ENCODE measurements at regions not wholly inside any gene's neighbourhood (a gene's known extent, or its start where the extent isn't known, plus 50 kb on each side); places are given as distances from the start of the nearest gene placed in this dataset.

DNA sequence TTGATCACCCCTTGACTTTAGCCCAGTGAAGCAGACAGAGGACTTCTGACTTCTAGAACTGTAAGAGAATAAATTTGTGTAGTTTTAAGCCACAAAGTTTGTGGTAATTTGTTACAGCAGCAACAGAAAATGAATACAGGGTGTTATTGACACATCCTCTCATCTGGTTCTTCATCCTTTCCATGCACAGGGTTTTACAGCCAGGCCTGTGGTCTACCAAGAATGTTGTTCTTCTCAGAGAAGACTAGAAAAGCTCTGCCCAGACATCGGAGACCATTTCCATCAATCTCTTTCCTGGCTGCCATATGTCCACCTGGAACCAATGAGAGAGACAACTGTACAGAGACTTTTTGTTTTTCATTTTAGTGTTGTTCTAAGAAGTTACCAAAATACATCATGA lies 308.2 kb upstream of the AMIGO2 start (continued):
- TF ChIP-seq, protein P1, sequence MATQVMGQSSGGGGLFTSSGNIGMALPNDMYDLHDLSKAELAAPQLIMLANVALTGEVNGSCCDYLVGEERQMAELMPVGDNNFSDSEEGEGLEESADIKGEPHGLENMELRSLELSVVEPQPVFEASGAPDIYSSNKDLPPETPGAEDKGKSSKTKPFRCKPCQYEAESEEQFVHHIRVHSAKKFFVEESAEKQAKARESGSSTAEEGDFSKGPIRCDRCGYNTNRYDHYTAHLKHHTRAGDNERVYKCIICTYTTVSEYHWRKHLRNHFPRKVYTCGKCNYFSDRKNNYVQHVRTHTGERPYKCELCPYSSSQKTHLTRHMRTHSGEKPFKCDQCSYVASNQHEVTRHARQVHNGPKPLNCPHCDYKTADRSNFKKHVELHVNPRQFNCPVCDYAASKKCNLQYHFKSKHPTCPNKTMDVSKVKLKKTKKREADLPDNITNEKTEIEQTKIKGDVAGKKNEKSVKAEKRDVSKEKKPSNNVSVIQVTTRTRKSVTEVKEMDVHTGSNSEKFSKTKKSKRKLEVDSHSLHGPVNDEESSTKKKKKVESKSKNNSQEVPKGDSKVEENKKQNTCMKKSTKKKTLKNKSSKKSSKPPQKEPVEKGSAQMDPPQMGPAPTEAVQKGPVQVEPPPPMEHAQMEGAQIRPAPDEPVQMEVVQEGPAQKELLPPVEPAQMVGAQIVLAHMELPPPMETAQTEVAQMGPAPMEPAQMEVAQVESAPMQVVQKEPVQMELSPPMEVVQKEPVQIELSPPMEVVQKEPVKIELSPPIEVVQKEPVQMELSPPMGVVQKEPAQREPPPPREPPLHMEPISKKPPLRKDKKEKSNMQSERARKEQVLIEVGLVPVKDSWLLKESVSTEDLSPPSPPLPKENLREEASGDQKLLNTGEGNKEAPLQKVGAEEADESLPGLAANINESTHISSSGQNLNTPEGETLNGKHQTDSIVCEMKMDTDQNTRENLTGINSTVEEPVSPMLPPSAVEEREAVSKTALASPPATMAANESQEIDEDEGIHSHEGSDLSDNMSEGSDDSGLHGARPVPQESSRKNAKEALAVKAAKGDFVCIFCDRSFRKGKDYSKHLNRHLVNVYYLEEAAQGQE (IDR thresholded peaks at IDR 0.05; ENCODE audit: unreplicated experiment): no peak
- TF ChIP-seq, protein P2, sequence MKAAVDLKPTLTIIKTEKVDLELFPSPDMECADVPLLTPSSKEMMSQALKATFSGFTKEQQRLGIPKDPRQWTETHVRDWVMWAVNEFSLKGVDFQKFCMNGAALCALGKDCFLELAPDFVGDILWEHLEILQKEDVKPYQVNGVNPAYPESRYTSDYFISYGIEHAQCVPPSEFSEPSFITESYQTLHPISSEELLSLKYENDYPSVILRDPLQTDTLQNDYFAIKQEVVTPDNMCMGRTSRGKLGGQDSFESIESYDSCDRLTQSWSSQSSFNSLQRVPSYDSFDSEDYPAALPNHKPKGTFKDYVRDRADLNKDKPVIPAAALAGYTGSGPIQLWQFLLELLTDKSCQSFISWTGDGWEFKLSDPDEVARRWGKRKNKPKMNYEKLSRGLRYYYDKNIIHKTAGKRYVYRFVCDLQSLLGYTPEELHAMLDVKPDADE (IDR thresholded peaks at IDR 0.05): no peak
- TF ChIP-seq STAT1 (IDR thresholded peaks at IDR 0.05; ENCODE audit: unreplicated experiment) (no peak), ZNF331 (CRISPR knock-in tag; IDR thresholded peaks at IDR 0.05; ENCODE audit: low read depth) (no peak), JUNB (IDR thresholded peaks at IDR 0.05; ENCODE audit: unreplicated experiment) (no peak), ZNF114 (CRISPR knock-in tag; IDR thresholded peaks at IDR 0.05) (no peak)

DNA sequence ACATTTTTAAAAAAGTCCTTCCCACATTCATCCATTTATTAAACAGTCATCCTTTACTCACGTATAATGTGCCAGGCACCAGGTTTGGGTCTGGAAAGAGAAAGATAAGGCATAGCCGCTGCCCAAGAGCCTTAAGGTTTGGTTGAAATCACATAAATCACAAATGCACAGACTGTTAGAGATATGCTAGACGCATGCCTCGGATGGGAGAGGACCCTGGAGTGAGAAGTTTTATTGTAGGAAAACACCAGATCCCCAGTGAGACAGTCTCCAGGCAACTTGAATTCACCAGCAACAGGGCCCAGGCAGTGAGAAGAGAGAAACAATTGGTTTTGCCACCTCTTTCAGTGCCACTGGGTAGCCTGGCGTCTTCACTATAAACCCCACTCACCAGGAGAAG lies 305.9 kb upstream of the AMIGO2 start:
- Histone ChIP-seq H3K27ac (ENCODE audit: low read depth) (no peak overlapping the region), H3K9me2 (ENCODE audit: insufficient read depth) (peaks cover 14% of the 10 kb centered on the region), H3K4me1 (ENCODE audit: insufficient read depth) (peaks cover 18% of the 10 kb centered on the region), H3K79me2 (replicated peaks; ENCODE audit: insufficient read depth) (no peaks in the 10 kb centered on the region), H3K4me3 (no peak overlapping the region), H3K27me3 (ENCODE audit: insufficient read depth) (no peaks in the 10 kb centered on the region), H3K36me3 (ENCODE audit: insufficient read depth) (no peaks in the 10 kb centered on the region), H4K20me1 (replicated peaks; ENCODE audit: insufficient read depth) (no peaks in the 10 kb centered on the region), H3K4me2 (peak overlapping the region; percentile 39; the same call in 1 of the 2 replicates), H3F3A (replicated peaks; ENCODE audit: low read depth) (no peaks in the 10 kb centered on the region), H2AFZ (no peak overlapping the region)
- Mint-ChIP-seq H3K27ac (no peak overlapping the region; the same call in 1 of the 2 replicates), H3K36me3 (ENCODE audit: low read depth) (no peaks in the 10 kb centered on the region), H3K27me3 (ENCODE audit: insufficient read depth, low read depth, poor library complexity) (peaks cover 4% of the 10 kb centered on the region), H3K4me1 (peaks cover 29% of the 10 kb centered on the region), H3K9me3 (no peaks in the 10 kb centered on the region; the same call in 2 of the 3 replicates), H3K4me3 (no peak overlapping the region)
- DNase-seq (ENCODE audit: low spot score): peak; percentile 5
- ATAC-seq: peak; percentile 29; the same call in 1 of the 3 replicates
- TF ChIP-seq CREB1 (CRISPR knock-in tag; IDR thresholded peaks at IDR 0.05; ENCODE audit: low read depth) (no peak), NANOG (IDR thresholded peaks at IDR 0.05; ENCODE audit: borderline replicate concordance) (no peak)
- TF ChIP-seq, protein P3, sequence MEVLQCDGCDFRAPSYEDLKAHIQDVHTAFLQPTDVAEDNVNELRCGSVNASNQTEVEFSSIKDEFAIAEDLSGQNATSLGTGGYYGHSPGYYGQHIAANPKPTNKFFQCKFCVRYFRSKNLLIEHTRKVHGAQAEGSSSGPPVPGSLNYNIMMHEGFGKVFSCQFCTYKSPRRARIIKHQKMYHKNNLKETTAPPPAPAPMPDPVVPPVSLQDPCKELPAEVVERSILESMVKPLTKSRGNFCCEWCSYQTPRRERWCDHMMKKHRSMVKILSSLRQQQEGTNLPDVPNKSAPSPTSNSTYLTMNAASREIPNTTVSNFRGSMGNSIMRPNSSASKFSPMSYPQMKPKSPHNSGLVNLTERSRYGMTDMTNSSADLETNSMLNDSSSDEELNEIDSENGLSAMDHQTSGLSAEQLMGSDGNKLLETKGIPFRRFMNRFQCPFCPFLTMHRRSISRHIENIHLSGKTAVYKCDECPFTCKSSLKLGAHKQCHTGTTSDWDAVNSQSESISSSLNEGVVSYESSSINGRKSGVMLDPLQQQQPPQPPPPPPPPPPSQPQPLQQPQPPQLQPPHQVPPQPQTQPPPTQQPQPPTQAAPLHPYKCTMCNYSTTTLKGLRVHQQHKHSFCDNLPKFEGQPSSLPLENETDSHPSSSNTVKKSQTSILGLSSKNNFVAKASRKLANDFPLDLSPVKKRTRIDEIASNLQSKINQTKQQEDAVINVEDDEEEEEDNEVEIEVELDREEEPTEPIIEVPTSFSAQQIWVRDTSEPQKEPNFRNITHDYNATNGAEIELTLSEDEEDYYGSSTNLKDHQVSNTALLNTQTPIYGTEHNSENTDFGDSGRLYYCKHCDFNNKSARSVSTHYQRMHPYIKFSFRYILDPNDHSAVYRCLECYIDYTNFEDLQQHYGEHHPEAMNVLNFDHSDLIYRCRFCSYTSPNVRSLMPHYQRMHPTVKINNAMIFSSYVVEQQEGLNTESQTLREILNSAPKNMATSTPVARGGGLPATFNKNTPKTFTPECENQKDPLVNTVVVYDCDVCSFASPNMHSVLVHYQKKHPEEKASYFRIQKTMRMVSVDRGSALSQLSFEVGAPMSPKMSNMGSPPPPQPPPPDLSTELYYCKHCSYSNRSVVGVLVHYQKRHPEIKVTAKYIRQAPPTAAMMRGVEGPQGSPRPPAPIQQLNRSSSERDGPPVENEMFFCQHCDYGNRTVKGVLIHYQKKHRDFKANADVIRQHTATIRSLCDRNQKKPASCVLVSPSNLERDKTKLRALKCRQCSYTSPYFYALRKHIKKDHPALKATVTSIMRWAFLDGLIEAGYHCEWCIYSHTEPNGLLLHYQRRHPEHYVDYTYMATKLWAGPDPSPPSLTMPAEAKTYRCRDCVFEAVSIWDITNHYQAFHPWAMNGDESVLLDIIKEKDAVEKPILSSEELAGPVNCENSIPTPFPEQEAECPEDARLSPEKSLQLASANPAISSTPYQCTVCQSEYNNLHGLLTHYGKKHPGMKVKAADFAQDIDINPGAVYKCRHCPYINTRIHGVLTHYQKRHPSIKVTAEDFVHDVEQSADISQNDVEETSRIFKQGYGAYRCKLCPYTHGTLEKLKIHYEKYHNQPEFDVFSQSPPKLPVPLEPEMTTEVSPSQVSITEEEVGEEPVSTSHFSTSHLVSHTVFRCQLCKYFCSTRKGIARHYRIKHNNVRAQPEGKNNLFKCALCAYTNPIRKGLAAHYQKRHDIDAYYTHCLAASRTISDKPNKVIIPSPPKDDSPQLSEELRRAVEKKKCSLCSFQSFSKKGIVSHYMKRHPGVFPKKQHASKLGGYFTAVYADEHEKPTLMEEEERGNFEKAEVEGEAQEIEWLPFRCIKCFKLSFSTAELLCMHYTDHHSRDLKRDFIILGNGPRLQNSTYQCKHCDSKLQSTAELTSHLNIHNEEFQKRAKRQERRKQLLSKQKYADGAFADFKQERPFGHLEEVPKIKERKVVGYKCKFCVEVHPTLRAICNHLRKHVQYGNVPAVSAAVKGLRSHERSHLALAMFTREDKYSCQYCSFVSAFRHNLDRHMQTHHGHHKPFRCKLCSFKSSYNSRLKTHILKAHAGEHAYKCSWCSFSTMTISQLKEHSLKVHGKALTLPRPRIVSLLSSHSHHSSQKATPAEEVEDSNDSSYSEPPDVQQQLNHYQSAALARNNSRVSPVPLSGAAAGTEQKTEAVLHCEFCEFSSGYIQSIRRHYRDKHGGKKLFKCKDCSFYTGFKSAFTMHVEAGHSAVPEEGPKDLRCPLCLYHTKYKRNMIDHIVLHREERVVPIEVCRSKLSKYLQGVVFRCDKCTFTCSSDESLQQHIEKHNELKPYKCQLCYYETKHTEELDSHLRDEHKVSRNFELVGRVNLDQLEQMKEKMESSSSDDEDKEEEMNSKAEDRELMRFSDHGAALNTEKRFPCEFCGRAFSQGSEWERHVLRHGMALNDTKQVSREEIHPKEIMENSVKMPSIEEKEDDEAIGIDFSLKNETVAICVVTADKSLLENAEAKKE (CRISPR knock-in tag; IDR thresholded peaks at IDR 0.05): no peak
- TF ChIP-seq, protein P4, sequence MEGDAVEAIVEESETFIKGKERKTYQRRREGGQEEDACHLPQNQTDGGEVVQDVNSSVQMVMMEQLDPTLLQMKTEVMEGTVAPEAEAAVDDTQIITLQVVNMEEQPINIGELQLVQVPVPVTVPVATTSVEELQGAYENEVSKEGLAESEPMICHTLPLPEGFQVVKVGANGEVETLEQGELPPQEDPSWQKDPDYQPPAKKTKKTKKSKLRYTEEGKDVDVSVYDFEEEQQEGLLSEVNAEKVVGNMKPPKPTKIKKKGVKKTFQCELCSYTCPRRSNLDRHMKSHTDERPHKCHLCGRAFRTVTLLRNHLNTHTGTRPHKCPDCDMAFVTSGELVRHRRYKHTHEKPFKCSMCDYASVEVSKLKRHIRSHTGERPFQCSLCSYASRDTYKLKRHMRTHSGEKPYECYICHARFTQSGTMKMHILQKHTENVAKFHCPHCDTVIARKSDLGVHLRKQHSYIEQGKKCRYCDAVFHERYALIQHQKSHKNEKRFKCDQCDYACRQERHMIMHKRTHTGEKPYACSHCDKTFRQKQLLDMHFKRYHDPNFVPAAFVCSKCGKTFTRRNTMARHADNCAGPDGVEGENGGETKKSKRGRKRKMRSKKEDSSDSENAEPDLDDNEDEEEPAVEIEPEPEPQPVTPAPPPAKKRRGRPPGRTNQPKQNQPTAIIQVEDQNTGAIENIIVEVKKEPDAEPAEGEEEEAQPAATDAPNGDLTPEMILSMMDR (conservative IDR thresholded peaks at IDR 0.05; ENCODE audit: low read depth in 2 of 2): no peak

All from GM23338 (cell line).